IMR-90 (cell line): ENCODE measurements at regions not wholly inside any gene's neighbourhood (a gene's known extent, or its start where the extent isn't known, plus 50 kb on each side); places are given as distances from the start of the nearest gene placed in this dataset.

Source experiments
- ATAC-seq: fragments of 200-7000 bp; cut with Tn5 transposase; 2 replicates; pipeline ENCODE4 v1.9.1; 2020; ENCODE audit warnings: low read depth, mild to moderate bottlenecking, moderate library complexity
- BruUV-seq: library from RNA; stranded (reverse); fragments of 400-500 nt; replicated peaks from 2 replicates; lab custom pipeline; 2021; lab: Mats Ljungman, UMichigan
- CTCF ChIA-PET: fragments of 300-600 bp; formaldehyde crosslinking; extraction: SDS; loops from one replicate; lab custom pipeline; 2021; ENCODE audit warnings: antibody characterized with exemption; lab: Yijun Ruan, JAX
- POLR2A ChIA-PET: fragments of 300-600 bp; sonication (Branson Sonifier 250); formaldehyde crosslinking; loops from one replicate; lab custom pipeline; 2022; ENCODE audit warnings: antibody characterized with exemption; ENCODE audit not compliant: unreplicated experiment; lab: Charles Lee
- DNase-seq: peaks from one replicate; pipeline ENCODE4 v3.0.0; 2013
- H2AFZ ChIP-seq: replicated peaks from 2 replicates; pipeline ENCODE3; 2013; ENCODE audit warnings: low read length, mild to moderate bottlenecking; ENCODE audit not compliant: poor library complexity
- H2AK5ac ChIP-seq: 2 replicates; pipeline ENCODE4 v1.6.1; 2013; ENCODE audit warnings: low read depth, low read length, inconsistent platforms
- H2AK9ac ChIP-seq: replicated peaks from 2 replicates; pipeline ENCODE3; 2013; ENCODE audit warnings: mild to moderate bottlenecking, low read depth, low read length, moderate library complexity; ENCODE audit not compliant: poor library complexity
- H2BK120ac ChIP-seq: 2 replicates; pipeline ENCODE4 v1.6.1; 2013; ENCODE audit warnings: low read depth, low read length, inconsistent platforms
- H2BK15ac ChIP-seq: 3 replicates; pipeline ENCODE4 v1.6.1; 2013; ENCODE audit warnings: low read depth, low read length, inconsistent platforms
- H2BK20ac ChIP-seq: 2 replicates; pipeline ENCODE4 v1.6.1; 2013; ENCODE audit warnings: low read depth, mild to moderate bottlenecking, inconsistent platforms, low read length, moderate library complexity
- H2BK5ac ChIP-seq: 2 replicates; pipeline ENCODE4 v1.6.1; 2013; ENCODE audit warnings: mild to moderate bottlenecking, low read depth, low read length, inconsistent platforms; ENCODE audit not compliant: poor library complexity, severe bottlenecking
- H3K14ac ChIP-seq: replicated peaks from 2 replicates; pipeline ENCODE4 v1.6.1; 2013; ENCODE audit warnings: low read depth, low read length, inconsistent platforms
- H3K18ac ChIP-seq: 2 replicates; pipeline ENCODE4 v1.6.1; 2013; ENCODE audit warnings: low read depth, low read length, control low read depth
- H3K23ac ChIP-seq: 2 replicates; pipeline ENCODE4 v1.6.1; 2013; ENCODE audit warnings: low read depth, low read length, inconsistent platforms
- H3K27ac ChIP-seq: 2 replicates; pipeline ENCODE4 v1.5.1; 2013; ENCODE audit warnings: mild to moderate bottlenecking, control low read depth, low read length; ENCODE audit not compliant: insufficient read depth
- H3K27me3 ChIP-seq: 2 replicates; pipeline ENCODE4 v1.6.1; 2013; ENCODE audit warnings: low read length; ENCODE audit not compliant: control insufficient read depth, insufficient read depth
- H3K36me3 ChIP-seq: 2 replicates; pipeline ENCODE4 v1.6.1; 2013; ENCODE audit warnings: low read length, mixed read lengths; ENCODE audit not compliant: control insufficient read depth, insufficient read depth
- H3K4ac ChIP-seq: 2 replicates; pipeline ENCODE4 v1.6.1; 2013; ENCODE audit warnings: low read depth, low read length, inconsistent platforms
- H3K4me1 ChIP-seq: 2 replicates; pipeline ENCODE4 v1.6.1; 2013; ENCODE audit warnings: low read length, mixed read lengths; ENCODE audit not compliant: control insufficient read depth, insufficient read depth
- H3K4me2 ChIP-seq: 2 replicates; pipeline ENCODE4 v1.6.1; 2013; ENCODE audit warnings: low read depth, mild to moderate bottlenecking, control low read depth, low read length, moderate library complexity
- H3K4me3 ChIP-seq: 2 replicates; pipeline ENCODE4 v1.5.1; 2013; ENCODE audit warnings: low read depth, mild to moderate bottlenecking, control low read depth, low read length, moderate library complexity; ENCODE audit not compliant: insufficient read depth
- H3K56ac ChIP-seq: 2 replicates; pipeline ENCODE4 v1.6.1; 2013; ENCODE audit warnings: low read length, inconsistent platforms; ENCODE audit not compliant: insufficient read depth; ENCODE audit errors: extremely low read depth
- H3K79me1 ChIP-seq, 2 experiments: 2 replicates each; pipeline ENCODE4 v1.6.1; 2013; ENCODE audit warnings: low read length in 2 of 2, inconsistent platforms in 1 of 2, low read depth in 1 of 2
- H3K9ac ChIP-seq: 2 replicates; pipeline ENCODE4 v1.6.1; 2013; ENCODE audit warnings: low read depth, low read length, control low read depth
- H3K9me1 ChIP-seq: 2 replicates; pipeline ENCODE4 v1.6.1; 2013; ENCODE audit warnings: low read length, inconsistent platforms; ENCODE audit not compliant: insufficient read depth
- H3K9me3 ChIP-seq: 2 replicates; pipeline ENCODE4 v1.6.1; 2013; ENCODE audit warnings: low read length; ENCODE audit not compliant: control insufficient read depth, insufficient read depth
- H4K20me1 ChIP-seq: 2 replicates; pipeline ENCODE4 v1.6.1; 2013; ENCODE audit warnings: low read length, inconsistent platforms; ENCODE audit not compliant: insufficient read depth
- H4K5ac ChIP-seq: 2 replicates; pipeline ENCODE4 v1.6.1; 2013; ENCODE audit warnings: mild to moderate bottlenecking, low read depth, low read length, control low read depth
- H4K8ac ChIP-seq, 2 experiments: 2 replicates each; pipeline ENCODE4 v1.6.1; 2013; ENCODE audit warnings: low read depth in 2 of 2, low read length in 2 of 2, control low read depth in 1 of 2, inconsistent platforms in 1 of 2
- H4K91ac ChIP-seq: 2 replicates; pipeline ENCODE4 v1.6.1; 2013; ENCODE audit warnings: low read depth, low read length, inconsistent platforms; ENCODE audit not compliant: insufficient read depth
- BHLHE40 ChIP-seq: fragments of 150-350 bp; IDR thresholded peaks from 2 replicates; pipeline ENCODE4 v1.6.1; 2016; ENCODE audit warnings: mild to moderate bottlenecking, low read depth, low read length
- CEBPB ChIP-seq: IDR thresholded peaks from 2 replicates; pipeline ENCODE4 v1.6.1; 2012; ENCODE audit warnings: low read depth, low read length, improper control_type of control experiment
- CHD1 ChIP-seq: IDR thresholded peaks from 2 replicates; pipeline ENCODE4 v1.6.1; 2012; ENCODE audit warnings: low read depth, low read length, improper control_type of control experiment
- FOS ChIP-seq: fragments of 150-350 bp; IDR thresholded peaks from 2 replicates; pipeline ENCODE4 v1.6.1; 2016; ENCODE audit warnings: low read depth, low read length
- MAFK ChIP-seq: IDR thresholded peaks from 2 replicates; pipeline ENCODE4 v1.6.1; 2012; ENCODE audit warnings: low read depth, low read length, improper control_type of control experiment
- MAZ ChIP-seq: IDR thresholded peaks from 2 replicates; pipeline ENCODE4 v1.6.1; 2012; ENCODE audit warnings: low read depth, mild to moderate bottlenecking, low read length, improper control_type of control experiment, moderate library complexity, borderline replicate concordance
- MXI1 ChIP-seq: IDR thresholded peaks from 2 replicates; pipeline ENCODE4 v1.6.1; 2012; ENCODE audit warnings: low read depth, mild to moderate bottlenecking, low read length, moderate library complexity, borderline replicate concordance
- NFE2L2 ChIP-seq: fragments of 150-350 bp; IDR thresholded peaks from 2 replicates; pipeline ENCODE4 v1.6.1; 2016; ENCODE audit warnings: low read depth, mild to moderate bottlenecking, low read length
- POLR2A ChIP-seq: IDR thresholded peaks from 2 replicates; pipeline ENCODE4 v1.6.1; 2012; ENCODE audit warnings: mild to moderate bottlenecking, low read depth, low read length
- RAD21 ChIP-seq: IDR thresholded peaks from 2 replicates; pipeline ENCODE4 v1.6.1; 2012; ENCODE audit warnings: low read length, improper control_type of control experiment
- RCOR1 ChIP-seq: IDR thresholded peaks from 2 replicates; pipeline ENCODE4 v1.6.1; 2012; ENCODE audit warnings: mild to moderate bottlenecking, low read length, improper control_type of control experiment; ENCODE audit not compliant: insufficient replicate concordance
- RFX5 ChIP-seq: IDR thresholded peaks from 2 replicates; pipeline ENCODE4 v1.8.0; 2012; ENCODE audit warnings: low read depth, mild to moderate bottlenecking, low read length, moderate library complexity
- SMC3 ChIP-seq: fragments of 150-350 bp; IDR thresholded peaks from 2 replicates; pipeline ENCODE4 v1.6.1; 2016; ENCODE audit warnings: low read depth, mild to moderate bottlenecking, antibody characterized with exemption, low read length, moderate library complexity
- WGBS, 2 experiments: methylation state at CpG; one replicate each; pipeline versions ENCODE4 v1.1.5 to v1.1.7; 2013; ENCODE audit warnings: missing lambda C conversion rate in 2 of 2; ENCODE audit not compliant: insufficient read length in 1 of 2; ENCODE audit errors: extremely low coverage in 2 of 2; 5-methylcytosine and 5-hydroxymethylcytosine counted together
- dilution Hi-C: fragments of 300-500 bp; cut with HindIII; formaldehyde crosslinking; loops from one replicate; pipeline ENCODE4 v1.14.3; 2018; ENCODE audit warnings: low sequenced_read_pairs; ENCODE audit not compliant: unreplicated experiment
- in situ Hi-C: fragments of 300-500 bp; cut with MboI; formaldehyde crosslinking; loops from 3 replicates; pipeline ENCODE4 v1.14.3; 2019; ENCODE audit warnings: low sequenced_read_pairs, inconsistent platforms, mixed read lengths
- intact Hi-C: fragments of 100-400 bp; cut with micrococcal nuclease; formaldehyde crosslinking; loops from 2 replicates; pipeline ENCODE4 v1.10.0; 2022
- TF ChIP-seq, protein P1 (sequence below): conservative IDR thresholded peaks from 2 replicates; pipeline ENCODE4 v1.5.1; 2012; ENCODE audit warnings: mild to moderate bottlenecking, low read depth, low read length, improper control_type of control experiment
- TF ChIP-seq, protein P2 (sequence below): fragments of 150-350 bp; IDR thresholded peaks from 2 replicates; pipeline ENCODE4 v1.6.1; 2016; ENCODE audit warnings: low read depth, mild to moderate bottlenecking, low read length, moderate library complexity, borderline replicate concordance
- TF ChIP-seq, protein P3 (sequence below): fragments of 150-350 bp; IDR thresholded peaks from 2 replicates; pipeline ENCODE4 v1.6.1; 2017; ENCODE audit warnings: mild to moderate bottlenecking, antibody characterized with exemption, low read length, low read depth

DNA sequence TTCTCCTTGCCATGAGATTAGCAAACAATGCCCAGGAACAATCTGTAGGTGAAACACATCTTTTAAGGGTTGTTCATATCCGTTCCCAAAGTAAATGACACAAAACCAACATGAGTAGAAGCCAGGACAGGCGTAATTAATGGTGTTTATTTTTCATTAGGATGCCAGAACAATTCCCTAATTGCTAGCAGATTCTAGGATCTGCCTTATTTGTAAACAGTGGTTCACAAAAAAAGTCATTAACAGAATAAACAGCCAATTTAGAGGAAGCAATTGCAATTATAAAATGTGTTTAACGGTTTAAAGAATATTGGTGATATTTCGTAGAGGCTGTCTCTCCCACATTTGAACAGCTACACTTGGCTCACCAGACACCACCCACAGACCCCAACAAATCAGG lies 250.6 kb upstream of the GPR26 start:
- Histone ChIP-seq H3K14ac (no peak overlapping the region), H2AFZ (no peak overlapping the region), H4K5ac (no peak overlapping the region), H3K56ac (no peak overlapping the region), H3K9ac (no peak overlapping the region), H3K79me1 (no peaks in the 10 kb centered on the region), H3K9me3 (peaks cover 20% of the 10 kb centered on the region), H3K27me3 (no peaks in the 10 kb centered on the region), H2BK120ac (no peak overlapping the region), H3K4me3 (no peak overlapping the region), H3K36me3 (no peaks in the 10 kb centered on the region), H2BK20ac (no peak overlapping the region), H3K4ac (no peak overlapping the region), H4K20me1 (no peaks in the 10 kb centered on the region), H3K18ac (no peak overlapping the region), H2BK5ac (no peak overlapping the region), H2AK5ac (no peak overlapping the region), H3K4me2 (no peak overlapping the region), H3K27ac (no peak overlapping the region), H2BK15ac (no peak overlapping the region), H3K4me1 (no peaks in the 10 kb centered on the region), H2AK9ac (no peak overlapping the region), H4K8ac (no peak overlapping the region), H4K91ac (no peak overlapping the region), H3K23ac (no peak overlapping the region), H3K9me1 (no peaks in the 10 kb centered on the region)
- no peak for ATAC-seq
- TF ChIP-seq RAD21 (no peak), SMC3 (no peak), MAZ (no peak), POLR2A (no peak), FOS (no peak), CHD1 (no peak), BHLHE40 (no peak), MAFK (no peak), RCOR1 (no peak), NFE2L2 (no peak), RFX5 (no peak), CEBPB (no peak), MXI1 (no peak)
- TF ChIP-seq, protein P1, sequence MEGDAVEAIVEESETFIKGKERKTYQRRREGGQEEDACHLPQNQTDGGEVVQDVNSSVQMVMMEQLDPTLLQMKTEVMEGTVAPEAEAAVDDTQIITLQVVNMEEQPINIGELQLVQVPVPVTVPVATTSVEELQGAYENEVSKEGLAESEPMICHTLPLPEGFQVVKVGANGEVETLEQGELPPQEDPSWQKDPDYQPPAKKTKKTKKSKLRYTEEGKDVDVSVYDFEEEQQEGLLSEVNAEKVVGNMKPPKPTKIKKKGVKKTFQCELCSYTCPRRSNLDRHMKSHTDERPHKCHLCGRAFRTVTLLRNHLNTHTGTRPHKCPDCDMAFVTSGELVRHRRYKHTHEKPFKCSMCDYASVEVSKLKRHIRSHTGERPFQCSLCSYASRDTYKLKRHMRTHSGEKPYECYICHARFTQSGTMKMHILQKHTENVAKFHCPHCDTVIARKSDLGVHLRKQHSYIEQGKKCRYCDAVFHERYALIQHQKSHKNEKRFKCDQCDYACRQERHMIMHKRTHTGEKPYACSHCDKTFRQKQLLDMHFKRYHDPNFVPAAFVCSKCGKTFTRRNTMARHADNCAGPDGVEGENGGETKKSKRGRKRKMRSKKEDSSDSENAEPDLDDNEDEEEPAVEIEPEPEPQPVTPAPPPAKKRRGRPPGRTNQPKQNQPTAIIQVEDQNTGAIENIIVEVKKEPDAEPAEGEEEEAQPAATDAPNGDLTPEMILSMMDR, result no peak
- TF ChIP-seq, protein P2, sequence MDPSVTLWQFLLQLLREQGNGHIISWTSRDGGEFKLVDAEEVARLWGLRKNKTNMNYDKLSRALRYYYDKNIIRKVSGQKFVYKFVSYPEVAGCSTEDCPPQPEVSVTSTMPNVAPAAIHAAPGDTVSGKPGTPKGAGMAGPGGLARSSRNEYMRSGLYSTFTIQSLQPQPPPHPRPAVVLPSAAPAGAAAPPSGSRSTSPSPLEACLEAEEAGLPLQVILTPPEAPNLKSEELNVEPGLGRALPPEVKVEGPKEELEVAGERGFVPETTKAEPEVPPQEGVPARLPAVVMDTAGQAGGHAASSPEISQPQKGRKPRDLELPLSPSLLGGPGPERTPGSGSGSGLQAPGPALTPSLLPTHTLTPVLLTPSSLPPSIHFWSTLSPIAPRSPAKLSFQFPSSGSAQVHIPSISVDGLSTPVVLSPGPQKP, result no peak
- TF ChIP-seq, protein P3, sequence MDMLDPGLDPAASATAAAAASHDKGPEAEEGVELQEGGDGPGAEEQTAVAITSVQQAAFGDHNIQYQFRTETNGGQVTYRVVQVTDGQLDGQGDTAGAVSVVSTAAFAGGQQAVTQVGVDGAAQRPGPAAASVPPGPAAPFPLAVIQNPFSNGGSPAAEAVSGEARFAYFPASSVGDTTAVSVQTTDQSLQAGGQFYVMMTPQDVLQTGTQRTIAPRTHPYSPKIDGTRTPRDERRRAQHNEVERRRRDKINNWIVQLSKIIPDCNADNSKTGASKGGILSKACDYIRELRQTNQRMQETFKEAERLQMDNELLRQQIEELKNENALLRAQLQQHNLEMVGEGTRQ, result no peak
- no TSS peak for BruUV-seq
- WGBS, 2 experiments, result no CpG with 5 or more reads among the region's 4 CpGs
- in situ Hi-C loops (no loop called here), dilution Hi-C loops (no loop called here), intact Hi-C loops (no loop called here)
- POLR2A ChIA-PET, result no interaction called here
- no peak for DNase-seq
- CTCF ChIA-PET, result no interaction called here
